Epithelial cell of esophagus (primary cell): ENCODE measurements at regions not wholly inside any gene's neighbourhood (a gene's known extent, or its start where the extent isn't known, plus 50 kb on each side); places are given as distances from the start of the nearest gene placed in this dataset.

Experiments
- DNase-seq: peaks from one replicate; pipeline ENCODE4 v3.0.0; 2010; ENCODE audit warnings: low read depth
- H3K4me3 ChIP-seq: 2 replicates; pipeline ENCODE4 v1.5.1; 2011; ENCODE audit warnings: mild to moderate bottlenecking, low read length, control low read depth
- TF ChIP-seq, protein P1 (sequence below): IDR thresholded peaks from 2 replicates; pipeline ENCODE4 v1.5.1; 2011; ENCODE audit warnings: low read depth, mild to moderate bottlenecking, low read length, control low read depth, inconsistent platforms; ENCODE audit not compliant: insufficient read depth; ENCODE audit errors: missing control alignments

DNA sequence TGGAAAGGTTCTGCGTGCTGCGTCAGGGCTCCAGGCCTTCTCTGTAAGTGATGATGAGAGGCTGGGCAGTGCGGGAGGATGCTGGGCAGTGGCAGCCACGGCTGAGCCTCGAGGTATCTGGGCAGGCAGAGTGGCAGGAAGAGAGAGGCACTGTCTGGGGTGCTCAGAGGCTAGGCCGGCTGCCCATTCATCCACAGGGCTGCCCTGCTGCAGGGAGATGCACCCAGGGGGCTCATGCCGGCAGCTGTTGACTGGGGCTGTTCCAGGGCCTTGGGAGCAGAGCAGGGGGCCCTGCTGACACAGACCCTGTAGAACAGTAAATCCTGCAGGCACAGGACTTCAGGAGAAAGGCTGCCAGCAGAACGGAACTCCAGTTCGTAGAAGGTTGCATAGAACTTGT, 88.8 kb downstream of the BOD1 start:
- DNase-seq: no peak
- H3K4me3 ChIP-seq: no peak overlapping the region

DNA sequence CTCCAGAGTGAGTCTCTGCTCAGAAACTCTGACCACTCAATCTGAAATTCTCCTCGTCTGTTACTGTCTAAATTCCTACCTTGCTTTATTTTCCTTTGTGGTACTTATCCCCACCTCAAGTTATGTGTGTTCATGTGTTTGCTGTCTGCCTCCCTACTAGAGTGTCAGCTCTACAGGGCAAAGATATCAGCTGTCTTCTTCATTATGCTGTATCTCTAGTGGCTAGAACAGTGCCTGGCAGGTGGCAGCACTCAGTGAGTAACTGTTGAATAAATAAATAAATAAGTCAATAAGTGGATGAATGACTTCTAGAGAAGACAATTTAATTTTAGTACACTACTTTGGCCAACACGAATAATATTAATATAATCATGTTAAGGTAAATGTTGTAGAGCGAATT, 92.3 kb downstream of the BOD1 start:
- TF ChIP-seq, protein P1, sequence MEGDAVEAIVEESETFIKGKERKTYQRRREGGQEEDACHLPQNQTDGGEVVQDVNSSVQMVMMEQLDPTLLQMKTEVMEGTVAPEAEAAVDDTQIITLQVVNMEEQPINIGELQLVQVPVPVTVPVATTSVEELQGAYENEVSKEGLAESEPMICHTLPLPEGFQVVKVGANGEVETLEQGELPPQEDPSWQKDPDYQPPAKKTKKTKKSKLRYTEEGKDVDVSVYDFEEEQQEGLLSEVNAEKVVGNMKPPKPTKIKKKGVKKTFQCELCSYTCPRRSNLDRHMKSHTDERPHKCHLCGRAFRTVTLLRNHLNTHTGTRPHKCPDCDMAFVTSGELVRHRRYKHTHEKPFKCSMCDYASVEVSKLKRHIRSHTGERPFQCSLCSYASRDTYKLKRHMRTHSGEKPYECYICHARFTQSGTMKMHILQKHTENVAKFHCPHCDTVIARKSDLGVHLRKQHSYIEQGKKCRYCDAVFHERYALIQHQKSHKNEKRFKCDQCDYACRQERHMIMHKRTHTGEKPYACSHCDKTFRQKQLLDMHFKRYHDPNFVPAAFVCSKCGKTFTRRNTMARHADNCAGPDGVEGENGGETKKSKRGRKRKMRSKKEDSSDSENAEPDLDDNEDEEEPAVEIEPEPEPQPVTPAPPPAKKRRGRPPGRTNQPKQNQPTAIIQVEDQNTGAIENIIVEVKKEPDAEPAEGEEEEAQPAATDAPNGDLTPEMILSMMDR: no peak
- DNase-seq: no peak
- no peak overlapping the region for H3K4me3 ChIP-seq

More for the DNA sequence above, 88.8 kb downstream of the BOD1 start:
- TF ChIP-seq, protein P1: no peak

GRCh38 chr5:173523388-173523787, 93.1 kb downstream of the BOD1 start:
- no peak for DNase-seq
- TF ChIP-seq, protein P1: no peak
- no peak overlapping the region for H3K4me3 ChIP-seq

- no peak overlapping the region for H3K4me3 ChIP-seq
- TF ChIP-seq, protein P1: no peak
Measured at GRCh38 chr5:173522518-173522917, 93.9 kb downstream of the BOD1 start.

DNA sequence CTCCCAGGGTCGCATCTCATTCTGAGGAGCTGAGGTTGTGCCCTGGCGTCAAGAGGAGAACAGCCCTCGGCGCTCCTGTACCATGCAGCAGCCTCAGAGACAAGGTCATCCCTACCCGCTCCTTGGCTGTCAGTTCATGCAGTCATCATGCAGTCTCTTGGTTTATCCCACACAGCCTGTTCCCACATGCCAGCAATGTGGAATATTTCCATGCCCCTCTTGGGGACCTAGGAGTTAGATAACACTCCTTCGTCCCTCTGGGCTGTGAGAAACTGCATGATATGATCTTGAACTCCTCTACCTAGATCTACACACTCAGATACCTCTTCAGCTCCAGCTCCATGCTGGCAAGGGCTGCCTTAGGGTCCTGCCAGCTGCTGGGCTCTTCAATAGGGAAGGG, 97.6 kb downstream of the BOD1 start:
- TF ChIP-seq, protein P1: no peak
- no peak overlapping the region for H3K4me3 ChIP-seq
- DNase-seq: no peak

More at GRCh38 chr5:173522518-173522917, 93.9 kb downstream of the BOD1 start:
- DNase-seq: no peak

DNA sequence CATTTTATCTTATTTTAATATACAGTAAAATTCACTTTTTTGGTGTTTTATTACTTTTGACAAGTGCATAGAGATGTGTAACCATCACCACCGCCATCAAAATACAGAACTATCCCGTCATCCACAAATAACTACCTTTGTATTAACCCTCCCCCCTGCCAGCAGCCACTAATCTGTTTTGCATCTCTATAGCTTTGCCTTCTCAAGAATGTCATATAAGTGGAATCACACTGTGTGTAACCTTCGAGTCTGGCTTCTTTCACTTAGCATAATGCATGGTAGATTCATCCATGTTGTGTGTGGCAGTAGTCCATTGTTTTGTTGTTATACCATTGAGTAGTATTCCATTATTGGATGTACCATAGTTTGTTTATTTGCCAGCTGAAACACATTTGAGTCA, 98.8 kb downstream of the BOD1 start:
- DNase-seq: no peak
- TF ChIP-seq, protein P1: no peak
- H3K4me3 ChIP-seq: no peak overlapping the region

GRCh38 chr5:173515526-173515925, 100.9 kb downstream of the BOD1 start:
- TF ChIP-seq, protein P1: no peak
- DNase-seq: peak; percentile 60
- no peak overlapping the region for H3K4me3 ChIP-seq
